ENCODE measurements at regions not wholly inside any gene's neighbourhood (a gene's known extent, or its start where the extent isn't known, plus 50 kb on each side); places are given as distances from the start of the nearest gene placed in this dataset.

- no peak overlapping the region for H3K4me2 ChIP-seq (ENCODE audit: insufficient read depth, low read length)
- no peaks in the 10 kb centered on the region for H3K36me3 ChIP-seq (ENCODE audit: control insufficient read depth in 2 of 2, extremely low read depth in 1 of 2, insufficient read depth in 2 of 2, low read length in 2 of 2)
- no peak overlapping the region for H2AFZ ChIP-seq (ENCODE audit: low read depth, low read length)
- FAIRE-seq, result no peak
- H4K20me1 ChIP-seq (replicated peaks; ENCODE audit: control insufficient read depth, extremely low read depth, insufficient read depth, low read length), result no peaks in the 10 kb centered on the region
- no peak overlapping the region for H3K9ac ChIP-seq (replicated peaks; ENCODE audit: extremely low read depth, insufficient read depth, low read length)
- dilution Hi-C loops (cut with MboI; ENCODE audit: extremely low pct_ligation_motif_present, low sequenced_read_pairs), result no loop called here
- H3K9me3 ChIP-seq (replicated peaks; ENCODE audit: control insufficient read depth, insufficient read depth, low read length), result no peaks in the 10 kb centered on the region
- no peak overlapping the region for H3K27ac ChIP-seq (ENCODE audit: insufficient read depth, low read depth, low read length)
- H3K79me2 ChIP-seq (ENCODE audit: control insufficient read depth, insufficient read depth, low read length), result no peaks in the 10 kb centered on the region
- CTCF ChIA-PET, result no interaction called here
- H3K4me3 ChIP-seq (replicated peaks in 1 of 3; ENCODE audit: insufficient read depth in 1 of 3, low read depth in 1 of 3, low read length in 3 of 3), result no peak overlapping the region
- intact Hi-C loops (cut with micrococcal nuclease), result no loop called here
- TF ChIP-seq MYC (IDR thresholded peaks at IDR 0.05; ENCODE audit: low read depth, low read length) (no peak), JUN (IDR thresholded peaks at IDR 0.05; ENCODE audit: borderline replicate concordance, insufficient read depth, insufficient read length, low read depth) (no peak)
- no peaks in the 10 kb centered on the region for H3K9me1 ChIP-seq (replicated peaks; ENCODE audit: control insufficient read depth, extremely low read depth, insufficient read depth, low read length)
- H3K27me3 ChIP-seq (ENCODE audit: control insufficient read depth in 2 of 2, insufficient read depth in 2 of 2, low read length in 2 of 2), result peaks cover 1 to 10% of the 10 kb centered on the region in 2 experiments
- no peak for DNase-seq (ENCODE audit: low read depth, low spot score)
- BruUV-seq (replicated peaks), result no TSS peak
- POLR2A ChIA-PET, result no interaction called here
- no peaks in the 10 kb centered on the region for H3K4me1 ChIP-seq (ENCODE audit: control insufficient read depth, extremely low read depth, insufficient read depth, low read length)
Observed at GRCh38 chr18:46310258-46310657, 206.1 kb downstream of the HAUS1 start.

GRCh38 chr18:46310675-46311345 lies 206.6 kb downstream of the HAUS1 start:
- peaks cover 1 to 10% of the 10 kb centered on the region in 2 experiments for H3K27me3 ChIP-seq (ENCODE audit: control insufficient read depth in 2 of 2, insufficient read depth in 2 of 2, low read length in 2 of 2)
- BruUV-seq (replicated peaks), result no TSS peak
- no peaks in the 10 kb centered on the region for H3K9me3 ChIP-seq (replicated peaks; ENCODE audit: control insufficient read depth, insufficient read depth, low read length)
- intact Hi-C loops (cut with micrococcal nuclease) (no loop called here), dilution Hi-C loops (cut with MboI; ENCODE audit: extremely low pct_ligation_motif_present, low sequenced_read_pairs) (no loop called here)
- H3K9ac ChIP-seq (replicated peaks; ENCODE audit: extremely low read depth, insufficient read depth, low read length), result no peak overlapping the region
- H3K9me1 ChIP-seq (replicated peaks; ENCODE audit: control insufficient read depth, extremely low read depth, insufficient read depth, low read length), result no peaks in the 10 kb centered on the region
- no peak overlapping the region for H3K27ac ChIP-seq (ENCODE audit: insufficient read depth, low read depth, low read length)
- H3K36me3 ChIP-seq (ENCODE audit: control insufficient read depth in 2 of 2, extremely low read depth in 1 of 2, insufficient read depth in 2 of 2, low read length in 2 of 2), result no peaks in the 10 kb centered on the region
- ChIA-PET POLR2A (no interaction called here), CTCF (no interaction called here)
- no peaks in the 10 kb centered on the region for H3K4me1 ChIP-seq (ENCODE audit: control insufficient read depth, extremely low read depth, insufficient read depth, low read length)
- TF ChIP-seq POLR2AphosphoS5 (IDR thresholded peaks at IDR 0.05; ENCODE audit: insufficient read depth, low read depth, low read length) (no peak), MAX (IDR thresholded peaks at IDR 0.05; ENCODE audit: insufficient read depth, insufficient read length) (no peak), CTCF (IDR thresholded peaks at IDR 0.05; ENCODE audit: extremely low read depth in 1 of 2, insufficient read depth in 1 of 2, low read depth in 1 of 2, low read length in 2 of 2) (no peak), POLR2A (IDR thresholded peaks at IDR 0.05; ENCODE audit: low read depth, low read length) (no peak), GATA2 (IDR thresholded peaks at IDR 0.05; ENCODE audit: insufficient read depth, insufficient read length, low read depth, low read length) (no peak), MYC (IDR thresholded peaks at IDR 0.05; ENCODE audit: low read depth, low read length) (no peak), FOS (IDR thresholded peaks at IDR 0.05; ENCODE audit: borderline replicate concordance, insufficient read depth, low read length) (no peak), EZH2 (IDR thresholded peaks at IDR 0.05; ENCODE audit: borderline replicate concordance, low read depth, low read length, severe bottlenecking) (no peak), JUN (IDR thresholded peaks at IDR 0.05; ENCODE audit: borderline replicate concordance, insufficient read depth, insufficient read length, low read depth) (no peak)
- no peak overlapping the region for H3K4me2 ChIP-seq (ENCODE audit: insufficient read depth, low read length)
- no peak for FAIRE-seq
- H4K20me1 ChIP-seq (replicated peaks; ENCODE audit: control insufficient read depth, extremely low read depth, insufficient read depth, low read length), result no peaks in the 10 kb centered on the region
- no peak overlapping the region for H2AFZ ChIP-seq (ENCODE audit: low read depth, low read length)
- H3K4me3 ChIP-seq (replicated peaks in 1 of 3; ENCODE audit: insufficient read depth in 1 of 3, low read depth in 1 of 3, low read length in 3 of 3), result no peak overlapping the region
- no peak for DNase-seq (ENCODE audit: low read depth, low spot score)
- H3K79me2 ChIP-seq (ENCODE audit: control insufficient read depth, insufficient read depth, low read length), result no peaks in the 10 kb centered on the region
